ENCODE measurements at regions not wholly inside any gene's neighbourhood (a gene's known extent, or its start where the extent isn't known, plus 50 kb on each side); places are given as distances from the start of the nearest gene placed in this dataset.

- no peak for TF ChIP-seq JUND (IDR thresholded peaks at IDR 0.05; ENCODE audit: low read depth)
- DNase-seq (ENCODE audit: low read depth in 1 of 2, low spot score in 1 of 2) = no peak
- in situ Hi-C loops (cut with HindIII; ENCODE audit: low pct_unique_long_range_greater_than_20kb, low sequenced_read_pairs) = no loop called here
Observed at GRCh38 chr5:90134892-90135291, 274.7 kb downstream of the CETN3 start.

GRCh38 chr5:90134381-90134780 is 275.2 kb downstream of the CETN3 start:
- in situ Hi-C loops (cut with HindIII; ENCODE audit: low pct_unique_long_range_greater_than_20kb, low sequenced_read_pairs) = no loop called here
- TF ChIP-seq JUND (IDR thresholded peaks at IDR 0.05; ENCODE audit: low read depth) = no peak
- DNase-seq (ENCODE audit: low read depth in 1 of 2, low spot score in 1 of 2) = no peak

- TF ChIP-seq JUND (IDR thresholded peaks at IDR 0.05; ENCODE audit: low read depth) = no peak
- in situ Hi-C loops (cut with HindIII; ENCODE audit: low pct_unique_long_range_greater_than_20kb, low sequenced_read_pairs) = no loop called here
- no peak for DNase-seq (ENCODE audit: low read depth in 1 of 2, low spot score in 1 of 2)
Observed at GRCh38 chr5:90133941-90134340, 275.6 kb downstream of the CETN3 start.

- in situ Hi-C loops (cut with HindIII; ENCODE audit: low pct_unique_long_range_greater_than_20kb, low sequenced_read_pairs) = no loop called here
- TF ChIP-seq JUND (IDR thresholded peaks at IDR 0.05; ENCODE audit: low read depth) = no peak
- DNase-seq (ENCODE audit: low read depth in 1 of 2, low spot score in 1 of 2) = no peak
Observed at GRCh38 chr5:90131383-90132133, 278.0 kb downstream of the CETN3 start.

GRCh38 chr5:90128551-90128950 is 281.0 kb downstream of the CETN3 start:
- DNase-seq (ENCODE audit: low read depth in 1 of 2, low spot score in 1 of 2) = peak in 1 of 2 experiments; percentile 62
- in situ Hi-C loops (cut with HindIII; ENCODE audit: low pct_unique_long_range_greater_than_20kb, low sequenced_read_pairs) = no loop called here
- TF ChIP-seq JUND (IDR thresholded peaks at IDR 0.05; ENCODE audit: low read depth) = no peak

GRCh38 chr5:90119531-90119971 is 290.0 kb downstream of the CETN3 start:
- peak in 1 of 2 experiments; percentile 28 for DNase-seq (ENCODE audit: low read depth in 1 of 2, low spot score in 1 of 2)
- TF ChIP-seq JUND (IDR thresholded peaks at IDR 0.05; ENCODE audit: low read depth) = no peak
- in situ Hi-C loops (cut with HindIII; ENCODE audit: low pct_unique_long_range_greater_than_20kb, low sequenced_read_pairs) = no loop called here

- no peak for DNase-seq (ENCODE audit: low read depth in 1 of 2, low spot score in 1 of 2)
Observed at GRCh38 chr5:90117005-90117404, 292.6 kb downstream of the CETN3 start.

GRCh38 chr5:90113108-90113507 is 296.4 kb downstream of the CETN3 start:
- peak in 1 of 2 experiments; percentile 38 for DNase-seq (ENCODE audit: low read depth in 1 of 2, low spot score in 1 of 2)
- TF ChIP-seq JUND (IDR thresholded peaks at IDR 0.05; ENCODE audit: low read depth) = no peak
- in situ Hi-C loops (cut with HindIII; ENCODE audit: low pct_unique_long_range_greater_than_20kb, low sequenced_read_pairs) = no loop called here

More at GRCh38 chr5:90117005-90117404, 292.6 kb downstream of the CETN3 start:
- TF ChIP-seq JUND (IDR thresholded peaks at IDR 0.05; ENCODE audit: low read depth) = no peak
- in situ Hi-C loops (cut with HindIII; ENCODE audit: low pct_unique_long_range_greater_than_20kb, low sequenced_read_pairs) = no loop called here

GRCh38 chr5:90112033-90112692 is 297.4 kb downstream of the CETN3 start:
- DNase-seq (ENCODE audit: low read depth in 1 of 2, low spot score in 1 of 2) = no peak
- in situ Hi-C loops (cut with HindIII; ENCODE audit: low pct_unique_long_range_greater_than_20kb, low sequenced_read_pairs) = no loop called here
- no peak for TF ChIP-seq JUND (IDR thresholded peaks at IDR 0.05; ENCODE audit: low read depth)

GRCh38 chr5:90111364-90112032 is 298.1 kb downstream of the CETN3 start:
- no peak for DNase-seq (ENCODE audit: low read depth in 1 of 2, low spot score in 1 of 2)
- in situ Hi-C loops (cut with HindIII; ENCODE audit: low pct_unique_long_range_greater_than_20kb, low sequenced_read_pairs) = no loop called here
- no peak for TF ChIP-seq JUND (IDR thresholded peaks at IDR 0.05; ENCODE audit: low read depth)

- DNase-seq (ENCODE audit: low read depth in 1 of 2, low spot score in 1 of 2) = no peak
- no peak for TF ChIP-seq JUND (IDR thresholded peaks at IDR 0.05; ENCODE audit: low read depth)
- in situ Hi-C loops (cut with HindIII; ENCODE audit: low pct_unique_long_range_greater_than_20kb, low sequenced_read_pairs) = no loop called here
Observed at GRCh38 chr5:90109285-90109684, 300.3 kb downstream of the CETN3 start.

- in situ Hi-C loops (cut with HindIII; ENCODE audit: low pct_unique_long_range_greater_than_20kb, low sequenced_read_pairs) = no loop called here
- no peak for TF ChIP-seq JUND (IDR thresholded peaks at IDR 0.05; ENCODE audit: low read depth)
- DNase-seq (ENCODE audit: low read depth in 1 of 2, low spot score in 1 of 2) = no peak
Observed at GRCh38 chr5:90099099-90099498, 310.5 kb downstream of the CETN3 start.

- in situ Hi-C loops (cut with HindIII; ENCODE audit: low pct_unique_long_range_greater_than_20kb, low sequenced_read_pairs) = no loop called here
- no peak for TF ChIP-seq JUND (IDR thresholded peaks at IDR 0.05; ENCODE audit: low read depth)
- no peak for DNase-seq (ENCODE audit: low read depth in 1 of 2, low spot score in 1 of 2)
Observed at GRCh38 chr5:90097082-90097477, 312.5 kb downstream of the CETN3 start.

Data from T47D (cell line).